Femur (tissue), 1 donor: ENCODE measurements at regions not wholly inside any gene's neighbourhood (a gene's known extent, or its start where the extent isn't known, plus 50 kb on each side); places are given as distances from the start of the nearest gene placed in this dataset.
"Not testable (repeated sequence)": the region's sequence is repeated elsewhere in the genome, so short reads cannot be mapped to it uniquely, and the experiment has no call there.

Experiments
- DNase-seq: peaks from one replicate; pipeline ENCODE4 v3.0.0-alpha.2; 2017

GRCh38 chrX:125681058-125681457 lies 361.4 kb downstream of the TEX13C start:
- DNase-seq, result no peak

- no peak for DNase-seq
Measured at GRCh38 chrX:125681507-125681906, 361.8 kb downstream of the TEX13C start.

GRCh38 chrX:125690522-125690921 lies 370.9 kb downstream of the TEX13C start:
- not testable (repeated sequence) for DNase-seq

- DNase-seq, result no peak
Measured at GRCh38 chrX:125694171-125694570, 374.5 kb downstream of the TEX13C start.

- DNase-seq, result no peak
Measured at GRCh38 chrX:125709074-125709473, 389.4 kb downstream of the TEX13C start.

- DNase-seq, result no peak
Measured at GRCh38 chrX:125709532-125709931, 389.9 kb downstream of the TEX13C start.

- no peak for DNase-seq
Measured at GRCh38 chrX:125710403-125711062, 390.9 kb downstream of the TEX13C start.

GRCh38 chrX:125711103-125711502 lies 391.4 kb downstream of the TEX13C start:
- no peak for DNase-seq

- no peak for DNase-seq
Measured at GRCh38 chrX:125713633-125714032, 394.0 kb downstream of the TEX13C start.

GRCh38 chrX:125727117-125727516 lies 407.4 kb downstream of the TEX13C start:
- no peak for DNase-seq

GRCh38 chrX:125736008-125736729 lies 416.5 kb downstream of the TEX13C start:
- no peak for DNase-seq

GRCh38 chrX:125742811-125743210 lies 423.1 kb downstream of the TEX13C start:
- no peak for DNase-seq

GRCh38 chrX:125744914-125745313 lies 421.2 kb downstream of the DCAF12L2 start:
- DNase-seq, result no peak

GRCh38 chrX:125757794-125758564 lies 408.1 kb downstream of the DCAF12L2 start:
- no peak for DNase-seq

GRCh38 chrX:125758819-125759218 lies 407.3 kb downstream of the DCAF12L2 start:
- no peak for DNase-seq

GRCh38 chrX:125762954-125763353 lies 403.1 kb downstream of the DCAF12L2 start:
- no peak for DNase-seq

GRCh38 chrX:125765347-125765746 lies 400.7 kb downstream of the DCAF12L2 start:
- DNase-seq, result no peak

- no peak for DNase-seq
Measured at GRCh38 chrX:125769628-125770027, 396.5 kb downstream of the DCAF12L2 start.

GRCh38 chrX:125778261-125778660 lies 387.8 kb downstream of the DCAF12L2 start:
- DNase-seq, result no peak

GRCh38 chrX:125782184-125782583 lies 383.9 kb downstream of the DCAF12L2 start:
- DNase-seq, result no peak

GRCh38 chrX:125786316-125786715 lies 379.8 kb downstream of the DCAF12L2 start:
- DNase-seq, result peak; percentile 56

GRCh38 chrX:125791787-125792186 lies 374.3 kb downstream of the DCAF12L2 start:
- DNase-seq, result no peak

GRCh38 chrX:125810856-125811255 lies 355.2 kb downstream of the DCAF12L2 start:
- DNase-seq, result no peak

GRCh38 chrX:125826080-125826479 lies 340.0 kb downstream of the DCAF12L2 start:
- DNase-seq, result no peak
